Hematopoietic multipotent progenitor cell treated with erythropoietin and hydrocortisone succinate and interleukin-3 and kit ligand, for 4 days (in vitro differentiated cells): ENCODE measurements at regions not wholly inside any gene's neighbourhood (a gene's known extent, or its start where the extent isn't known, plus 50 kb on each side); places are given as distances from the start of the nearest gene placed in this dataset.

Source experiments
- DNase-seq: peaks from one replicate; pipeline ENCODE4 v3.0.0-alpha.2; 2015

- no peak for DNase-seq
Observed at GRCh38 chr11:28512143-28512756, 404.1 kb downstream of the METTL15 start.

GRCh38 chr11:28505232-28505631, 397.0 kb downstream of the METTL15 start:
- DNase-seq, result no peak

DNA sequence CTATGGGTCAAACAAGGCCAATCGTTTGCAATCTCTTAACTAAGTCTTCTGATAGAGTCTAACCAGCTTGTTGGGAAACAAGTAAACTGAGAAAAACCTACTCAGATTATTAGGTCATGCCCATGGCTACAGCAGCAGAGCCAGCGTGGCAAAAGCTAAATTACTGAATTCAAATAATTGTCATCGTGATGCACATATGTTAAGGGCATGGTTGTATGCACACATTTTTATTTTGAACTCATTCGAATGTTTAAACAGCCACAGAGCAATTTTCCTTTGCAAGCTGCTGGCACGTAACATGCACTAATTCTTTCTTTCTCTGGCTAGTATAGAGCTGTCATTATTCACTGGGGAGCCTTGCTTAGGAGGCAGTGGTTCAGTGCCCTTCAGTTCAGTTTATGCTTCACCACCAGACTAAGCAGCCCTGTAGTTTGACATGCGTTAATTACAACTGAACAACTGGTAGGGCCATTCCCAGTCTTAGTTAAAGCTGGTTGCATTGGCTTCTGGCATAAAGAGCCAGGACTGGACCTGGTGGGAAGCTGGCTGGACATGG, 396.4 kb downstream of the METTL15 start:
- DNase-seq, result no peak

DNA sequence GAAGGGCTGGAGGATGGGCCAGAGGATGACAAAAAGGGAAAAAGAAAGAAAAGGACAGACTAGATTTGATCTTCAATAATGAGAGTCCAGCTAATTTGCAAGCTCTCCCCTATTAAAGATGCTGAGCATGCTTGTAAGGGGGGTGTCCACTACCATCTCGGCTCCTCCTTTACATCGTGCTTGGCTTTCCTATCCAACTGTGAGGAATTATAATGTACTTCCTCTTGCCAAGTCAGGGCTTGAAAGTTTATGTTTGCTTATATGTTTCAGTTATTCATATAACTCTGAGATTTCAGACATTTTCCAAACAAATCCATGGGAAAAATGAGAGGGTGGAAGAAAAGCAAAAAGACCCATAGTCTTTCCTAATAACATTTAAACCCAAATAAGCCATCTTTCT, 387.1 kb downstream of the METTL15 start:
- no peak for DNase-seq

GRCh38 chr11:28491431-28491830, 383.2 kb downstream of the METTL15 start:
- DNase-seq, result no peak

DNA sequence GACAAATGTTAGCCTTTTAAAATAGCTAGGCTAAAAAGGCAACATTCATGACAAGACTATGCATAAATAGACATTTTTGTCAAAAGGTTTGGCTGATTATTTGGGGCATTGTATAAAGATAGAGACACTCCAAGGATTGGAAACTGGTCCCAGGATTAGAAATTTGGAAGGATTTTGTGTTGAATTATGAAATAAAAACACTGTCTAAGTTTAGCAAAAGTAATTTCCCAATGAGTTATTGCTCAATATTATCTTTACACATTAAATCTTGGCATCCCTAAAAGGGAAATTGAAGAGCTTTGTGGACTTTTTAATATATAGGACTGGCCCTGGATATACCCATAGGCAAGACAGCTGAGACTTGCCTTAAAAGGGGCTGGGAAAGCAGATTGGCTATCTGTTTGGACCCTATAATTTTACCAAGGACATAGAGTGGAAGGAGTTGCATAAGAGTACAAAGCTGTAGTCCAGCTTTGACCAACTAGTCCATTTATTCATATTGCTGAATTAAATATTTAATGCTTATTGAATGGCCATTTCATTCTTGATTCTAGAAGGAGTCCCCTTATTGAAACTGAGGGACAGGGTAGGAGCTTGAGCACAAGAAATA, 382.7 kb downstream of the METTL15 start:
- no peak for DNase-seq

GRCh38 chr11:28488336-28488735, 380.1 kb downstream of the METTL15 start:
- no peak for DNase-seq

DNA sequence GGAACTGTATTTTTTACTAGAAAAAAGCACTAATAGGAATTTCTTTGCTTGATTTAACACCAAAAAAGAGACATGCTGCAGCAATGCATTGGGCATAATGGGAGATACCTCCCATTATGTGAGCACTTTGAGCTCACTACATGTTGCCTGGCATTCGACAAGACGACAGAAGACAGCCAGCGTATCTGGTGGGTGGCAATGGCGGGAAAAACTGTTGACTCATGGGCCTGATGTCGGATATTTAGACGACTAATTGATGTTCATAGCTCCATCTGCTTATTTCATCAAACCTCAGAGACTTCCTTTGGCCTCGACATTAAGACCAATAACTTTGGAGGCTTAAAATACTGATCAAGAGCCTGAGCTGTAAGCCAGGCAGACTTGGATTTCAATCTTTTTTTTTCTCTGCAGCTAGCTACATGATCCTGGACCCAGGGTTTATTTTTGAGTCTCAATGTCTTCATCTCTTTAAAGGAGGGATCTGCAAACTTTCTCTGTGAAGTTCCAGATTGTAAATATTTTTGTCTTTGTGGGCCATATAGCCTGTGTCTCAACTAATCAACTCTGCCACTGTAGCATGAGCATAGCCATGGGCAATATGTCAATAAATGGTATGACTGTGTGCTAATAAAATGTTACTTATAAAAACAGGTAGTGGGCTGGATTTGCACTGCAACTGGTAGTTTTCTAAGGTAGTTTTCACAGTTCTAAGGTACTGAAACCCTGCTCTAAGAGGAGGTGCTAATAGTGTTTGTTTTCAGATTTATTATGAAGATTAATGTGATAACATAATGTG, 375.1 kb downstream of the METTL15 start:
- DNase-seq, result no peak

- DNase-seq, result no peak
Observed at GRCh38 chr11:28482666-28483065, 374.5 kb downstream of the METTL15 start.

DNA sequence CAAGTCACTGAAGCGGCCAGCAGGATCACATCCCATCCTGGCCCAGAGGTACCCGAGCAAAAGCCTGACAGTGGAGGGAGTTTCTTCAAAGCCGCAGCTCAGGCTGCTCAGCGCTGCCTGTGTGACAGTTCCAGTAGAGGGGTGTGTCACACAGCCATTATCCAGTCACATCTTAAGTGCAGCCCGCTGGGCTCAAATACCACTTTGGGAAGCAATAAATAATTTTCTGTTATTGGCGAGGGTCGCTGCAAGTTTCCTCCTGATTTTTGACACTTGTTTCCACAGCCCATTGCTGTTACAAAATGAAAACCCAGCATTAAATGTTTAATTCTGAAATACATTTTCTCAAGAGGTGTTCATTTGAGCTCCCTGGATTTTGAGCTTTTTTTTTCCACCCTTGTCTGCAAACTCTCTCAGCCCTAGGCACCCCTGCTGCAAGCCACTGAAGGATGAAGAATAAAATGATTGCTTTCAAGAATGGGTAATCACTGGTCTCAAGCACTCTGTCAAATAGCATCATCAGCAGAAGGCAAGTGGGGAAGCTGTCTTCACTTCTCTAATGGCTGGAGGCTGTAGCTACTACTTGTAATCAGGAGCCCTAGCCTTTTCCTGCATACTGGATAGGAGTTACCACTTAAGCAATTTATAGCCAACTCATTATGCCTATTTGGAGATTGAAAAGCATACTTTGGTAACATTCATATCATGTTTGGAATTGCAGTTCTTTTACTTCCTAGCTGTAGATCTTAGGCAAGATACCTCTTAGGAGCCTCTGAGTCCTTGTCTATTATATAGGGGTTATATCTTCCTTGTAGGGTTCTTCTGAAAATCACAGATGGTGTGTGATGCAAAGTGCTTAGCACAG, 373.7 kb downstream of the METTL15 start:
- DNase-seq, result no peak

GRCh38 chr11:28480406-28480805, 372.2 kb downstream of the METTL15 start:
- no peak for DNase-seq

- no peak for DNase-seq
Observed at GRCh38 chr11:28476864-28477263, 368.7 kb downstream of the METTL15 start.

DNA sequence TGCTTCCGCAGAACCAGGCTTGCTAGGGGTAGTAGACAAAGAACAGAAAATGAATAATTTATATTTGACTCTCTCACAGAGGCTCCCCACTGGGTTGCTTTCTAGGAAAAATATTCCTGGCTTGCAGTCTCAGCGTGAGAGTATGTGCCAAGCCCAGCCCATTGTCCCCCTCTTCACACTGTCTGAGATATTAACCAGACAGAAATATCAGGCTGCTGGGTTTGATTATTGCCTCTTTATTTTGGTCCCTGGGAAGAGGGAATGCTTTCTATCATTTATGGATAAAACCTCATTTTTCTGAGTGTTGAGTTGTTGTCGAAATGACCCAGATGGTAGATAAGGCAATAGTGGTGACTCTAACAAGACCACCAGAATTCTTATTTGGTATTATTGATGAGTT, 367.9 kb downstream of the METTL15 start:
- no peak for DNase-seq

DNA sequence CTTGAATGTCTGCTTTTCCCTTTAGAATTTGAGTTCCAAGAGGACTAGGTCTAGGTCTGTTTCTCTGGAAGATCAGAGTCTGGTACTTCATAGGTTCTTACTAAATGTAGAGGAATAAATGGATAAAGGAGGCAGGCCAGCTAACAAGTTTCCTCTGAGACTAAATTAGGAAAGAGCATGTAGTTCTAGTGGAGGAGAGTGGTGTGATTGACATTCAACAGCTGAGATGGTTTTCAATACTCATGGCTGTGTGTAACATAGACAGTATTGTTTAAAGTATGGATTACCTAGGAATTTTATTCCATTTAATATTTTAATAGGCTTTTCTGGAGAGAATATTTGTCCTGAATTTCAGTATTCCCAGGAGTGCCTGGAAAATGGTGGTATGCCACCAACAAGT, 364.7 kb downstream of the METTL15 start:
- DNase-seq, result no peak

DNA sequence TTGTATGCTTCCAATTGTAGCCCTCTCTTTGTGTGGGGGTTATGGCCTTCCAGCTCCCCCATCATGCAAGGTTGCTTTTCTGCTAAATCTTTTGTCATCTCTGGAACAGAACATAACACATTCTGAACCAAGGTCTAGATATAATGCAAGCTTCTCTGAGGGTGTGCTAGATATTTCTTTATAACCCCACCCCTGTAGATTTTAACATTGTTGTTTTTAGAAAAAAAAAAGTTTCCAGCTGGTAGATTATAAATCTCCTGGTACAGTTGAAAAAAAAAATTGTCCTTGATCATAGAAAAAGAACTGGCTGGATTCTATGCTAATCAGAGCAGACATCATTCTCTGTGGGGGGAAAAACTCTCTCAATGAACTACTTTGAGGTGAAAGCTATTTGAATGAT, 363.3 kb downstream of the METTL15 start:
- no peak for DNase-seq

- DNase-seq, result no peak
Observed at GRCh38 chr11:28470180-28470579, 362.0 kb downstream of the METTL15 start.

- no peak for DNase-seq
Observed at GRCh38 chr11:28466506-28466905, 358.3 kb downstream of the METTL15 start.

DNA sequence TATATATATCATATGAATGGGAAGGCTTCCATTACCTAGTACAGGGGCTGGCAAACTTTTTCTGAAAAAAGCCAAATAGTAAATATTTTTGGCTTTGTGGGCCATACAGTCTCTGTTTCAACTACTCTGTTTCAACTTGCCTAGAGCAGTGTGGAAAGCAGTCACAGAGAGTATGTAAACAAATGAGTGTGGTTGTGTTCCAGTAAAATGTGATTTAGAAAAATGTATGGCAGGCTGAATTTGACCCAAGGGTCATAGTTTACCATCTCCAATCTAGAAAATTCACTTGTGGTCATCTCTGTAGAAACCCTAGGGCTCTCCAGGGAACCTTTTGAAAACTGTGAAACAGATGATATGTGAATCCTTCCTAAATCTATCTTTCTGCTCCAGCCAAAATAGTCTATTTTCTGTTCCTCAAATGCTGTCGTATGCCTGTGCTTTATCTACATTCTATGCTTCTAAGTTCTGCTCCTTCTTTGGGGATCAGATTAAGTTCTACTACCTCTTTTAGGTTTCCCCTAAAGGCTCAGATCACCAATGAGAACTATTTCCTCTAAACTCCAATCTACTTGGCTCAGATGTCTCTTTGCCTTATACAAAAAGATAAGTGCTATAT, 356.2 kb downstream of the METTL15 start:
- peak; percentile 7 for DNase-seq

DNA sequence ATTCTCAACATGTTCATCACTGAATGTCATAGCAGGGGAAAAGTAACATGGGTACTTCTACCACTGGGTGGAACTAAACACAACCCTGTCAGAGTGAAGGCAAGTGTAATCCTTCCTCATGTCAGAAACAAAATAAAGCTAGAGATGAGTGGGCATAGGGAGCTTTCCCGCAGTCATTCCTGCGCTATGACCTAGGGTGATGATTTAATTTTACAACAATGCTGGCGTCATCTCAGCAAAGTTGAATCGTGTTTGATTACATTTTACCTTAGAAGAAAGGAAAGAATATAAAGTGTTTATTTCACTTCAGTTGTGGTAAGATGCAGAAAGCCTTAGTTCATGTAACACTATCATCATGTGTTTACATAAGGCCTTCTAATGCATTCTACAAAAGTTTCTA, 355.6 kb downstream of the METTL15 start:
- no peak for DNase-seq

DNA sequence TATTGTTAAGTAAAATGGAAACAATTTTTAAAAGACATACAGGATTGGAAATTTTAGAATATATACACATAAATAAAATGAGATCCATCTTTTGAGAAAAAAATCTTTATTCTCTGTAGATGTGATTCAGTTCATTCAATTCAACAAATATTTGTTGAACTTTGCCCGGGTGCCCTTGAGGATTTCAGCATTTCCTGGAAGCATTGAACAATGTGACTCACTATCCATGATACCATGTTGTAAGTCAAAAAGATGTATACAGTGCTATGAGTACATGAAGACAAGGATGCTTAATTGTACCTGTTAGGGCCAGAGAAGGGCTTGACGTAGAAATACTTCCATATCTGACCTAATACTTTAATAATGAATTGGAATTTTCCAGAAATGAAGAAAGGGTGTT, 353.7 kb downstream of the METTL15 start:
- DNase-seq, result no peak

DNA sequence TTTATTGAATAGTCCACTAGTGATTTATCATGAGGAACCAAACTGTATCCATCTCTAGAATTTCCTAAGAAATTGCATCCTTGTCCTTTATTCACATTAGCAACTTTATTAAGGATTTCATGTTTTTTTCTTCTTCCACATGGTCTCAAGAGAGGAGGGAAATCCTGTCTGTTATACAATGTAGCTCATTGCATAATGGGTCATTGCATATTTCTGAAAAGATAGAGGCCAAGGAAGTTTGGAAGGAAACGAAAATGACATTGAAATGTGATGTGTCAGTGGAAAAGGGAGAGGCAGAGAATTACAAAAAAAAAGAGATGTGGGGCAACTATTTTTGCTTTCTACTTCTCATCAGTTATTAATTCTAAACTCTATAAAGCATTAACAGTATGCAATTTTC, 353.1 kb downstream of the METTL15 start:
- no peak for DNase-seq

GRCh38 chr11:28460348-28460747, 352.2 kb downstream of the METTL15 start:
- DNase-seq, result no peak

GRCh38 chr11:28459912-28460311, 351.7 kb downstream of the METTL15 start:
- no peak for DNase-seq
